OCI-LY7 (cell line): ENCODE measurements at regions not wholly inside any gene's neighbourhood (a gene's known extent, or its start where the extent isn't known, plus 50 kb on each side); places are given as distances from the start of the nearest gene placed in this dataset.

Source experiments
- CTCF ChIP-seq: fragments of 200-600 bp; sonication (generic); conservative IDR thresholded peaks from 2 replicates; pipeline ENCODE4 v1.5.1; 2014; ENCODE audit warnings: mild to moderate bottlenecking, antibody characterized with exemption, low read length, moderate library complexity, mixed read lengths
- EZH2phosphoT487 ChIP-seq: fragments of 200-600 bp; sonication (generic); IDR thresholded peaks from 2 replicates; pipeline ENCODE4 v1.6.1; 2018; ENCODE audit warnings: low read depth, borderline replicate concordance, mild to moderate bottlenecking, mixed run types, antibody characterized with exemption, low read length, moderate library complexity, mixed read lengths

GRCh38 chr4:138857416-138857815, 158.2 kb upstream of the NOCT start:
- no peak for TF ChIP-seq CTCF
- no peak for TF ChIP-seq EZH2phosphoT487
